Adipocyte (in vitro differentiated cells): ENCODE measurements at regions not wholly inside any gene's neighbourhood (a gene's known extent, or its start where the extent isn't known, plus 50 kb on each side); places are given as distances from the start of the nearest gene placed in this dataset.

Experiments
- DNase-seq: peaks from one replicate; pipeline ENCODE4 v3.0.0-alpha.2; 2015; ENCODE audit warnings: low read depth
- H3K27me3 ChIP-seq: replicated peaks from 2 replicates; pipeline ENCODE4 v1.7.0; 2013; ENCODE audit warnings: mild to moderate bottlenecking, low read length, moderate library complexity; ENCODE audit not compliant: control insufficient read depth, insufficient read depth
- H3K36me3 ChIP-seq: 2 replicates; pipeline ENCODE4 v1.7.0; 2013; ENCODE audit warnings: low read length, mild to moderate bottlenecking, moderate library complexity; ENCODE audit not compliant: control insufficient read depth, insufficient read depth, severe bottlenecking
- H3K4me1 ChIP-seq: 2 replicates; pipeline ENCODE4 v1.7.0; 2013; ENCODE audit warnings: mild to moderate bottlenecking, low read length, moderate library complexity; ENCODE audit not compliant: control insufficient read depth, insufficient read depth
- H3K4me3 ChIP-seq: 2 replicates; pipeline ENCODE4 v1.7.0; 2013; ENCODE audit warnings: mild to moderate bottlenecking, low read length, moderate library complexity
- H3K9ac ChIP-seq: 2 replicates; pipeline ENCODE4 v1.7.0; 2013; ENCODE audit warnings: mild to moderate bottlenecking, low read length, moderate library complexity
- H3K9me3 ChIP-seq: 2 replicates; pipeline ENCODE4 v1.7.0; 2013; ENCODE audit warnings: mild to moderate bottlenecking, low read length, moderate library complexity; ENCODE audit not compliant: control insufficient read depth

DNA sequence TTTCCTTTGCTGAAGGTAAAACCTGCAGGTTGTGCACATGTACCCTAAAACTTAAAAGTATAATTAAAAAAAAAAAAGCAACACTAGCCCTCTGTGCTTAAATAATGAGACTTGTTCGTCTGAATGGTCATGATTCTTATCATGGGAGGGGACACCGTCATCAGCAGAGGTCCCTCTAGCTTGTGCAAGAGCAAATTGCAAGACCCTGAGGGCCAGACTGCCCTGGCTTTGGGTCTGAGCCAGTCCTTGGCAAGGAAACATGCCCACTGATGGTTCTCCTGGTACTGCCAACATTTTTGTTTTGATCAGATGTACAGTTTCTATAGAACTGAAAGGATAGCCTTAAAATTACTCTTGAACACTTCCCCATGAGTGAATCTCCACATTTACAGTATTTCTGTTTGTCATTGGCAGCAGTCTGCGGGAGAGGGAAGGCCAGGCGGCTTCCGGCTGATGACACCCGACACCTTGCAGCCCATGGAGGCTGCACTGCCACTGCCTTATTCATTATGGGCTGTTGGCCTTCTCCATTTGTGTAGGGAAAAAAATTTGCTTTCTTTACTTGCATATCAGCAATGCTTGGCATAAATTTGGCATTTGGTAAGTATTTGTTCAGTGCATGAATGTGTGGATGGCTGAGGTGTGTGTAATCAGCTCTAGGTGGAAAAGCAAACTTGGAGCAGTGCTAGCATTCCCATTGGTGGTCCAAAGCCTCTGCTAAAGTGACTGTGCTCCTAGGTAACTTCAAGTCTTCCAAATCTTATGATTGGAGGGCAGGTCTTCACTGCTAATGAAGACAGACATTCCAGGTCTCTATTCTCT lies 161.6 kb upstream of the ALKAL2 start:
- no peak for DNase-seq
- Histone ChIP-seq H3K9me3 (no peaks in the 10 kb centered on the region), H3K9ac (no peak overlapping the region), H3K4me1 (no peaks in the 10 kb centered on the region), H3K36me3 (no peaks in the 10 kb centered on the region), H3K4me3 (no peak overlapping the region), H3K27me3 (peaks cover 6% of the 10 kb centered on the region)

GRCh38 chr2:447902-448665 lies 160.2 kb upstream of the ALKAL2 start:
- no peaks in the 10 kb centered on the region for H3K9me3 ChIP-seq
- no peaks in the 10 kb centered on the region for H3K36me3 ChIP-seq
- no peak overlapping the region for H3K9ac ChIP-seq
- H3K4me1 ChIP-seq: no peaks in the 10 kb centered on the region
- DNase-seq: no peak
- H3K4me3 ChIP-seq: no peak overlapping the region
- H3K27me3 ChIP-seq: peaks cover 6% of the 10 kb centered on the region

- H3K36me3 ChIP-seq: no peaks in the 10 kb centered on the region
- no peak overlapping the region for H3K4me3 ChIP-seq
- H3K27me3 ChIP-seq: peaks cover 6% of the 10 kb centered on the region
- no peaks in the 10 kb centered on the region for H3K4me1 ChIP-seq
- no peaks in the 10 kb centered on the region for H3K9me3 ChIP-seq
- DNase-seq: no peak
- no peak overlapping the region for H3K9ac ChIP-seq
Observed at GRCh38 chr2:446963-447530, 159.2 kb upstream of the ALKAL2 start.

GRCh38 chr2:446303-446874 lies 158.5 kb upstream of the ALKAL2 start:
- Histone ChIP-seq H3K4me1 (no peaks in the 10 kb centered on the region), H3K4me3 (no peak overlapping the region)
- no peak for DNase-seq

GRCh38 chr2:445896-446295 lies 158.0 kb upstream of the ALKAL2 start:
- H3K4me3 ChIP-seq: no peak overlapping the region

More at GRCh38 chr2:446303-446874, 158.5 kb upstream of the ALKAL2 start:
- H3K36me3 ChIP-seq: no peaks in the 10 kb centered on the region
- H3K9ac ChIP-seq: no peak overlapping the region
- no peaks in the 10 kb centered on the region for H3K9me3 ChIP-seq
- H3K27me3 ChIP-seq: peaks cover 6% of the 10 kb centered on the region

GRCh38 chr2:444937-445884 lies 157.3 kb upstream of the ALKAL2 start:
- H3K9ac ChIP-seq: no peak overlapping the region

More at GRCh38 chr2:445896-446295, 158.0 kb upstream of the ALKAL2 start:
- H3K27me3 ChIP-seq: peaks cover 6% of the 10 kb centered on the region
- no peak for DNase-seq
- H3K36me3 ChIP-seq: no peaks in the 10 kb centered on the region
- no peaks in the 10 kb centered on the region for H3K4me1 ChIP-seq
- no peak overlapping the region for H3K9ac ChIP-seq
- H3K9me3 ChIP-seq: no peaks in the 10 kb centered on the region

GRCh38 chr2:443741-444140 lies 155.8 kb upstream of the ALKAL2 start:
- no peaks in the 10 kb centered on the region for H3K4me1 ChIP-seq
- peaks cover 6% of the 10 kb centered on the region for H3K27me3 ChIP-seq
- no peaks in the 10 kb centered on the region for H3K9me3 ChIP-seq
- no peak overlapping the region for H3K4me3 ChIP-seq
- no peak overlapping the region for H3K9ac ChIP-seq
- DNase-seq: no peak
- H3K36me3 ChIP-seq: no peaks in the 10 kb centered on the region

More at GRCh38 chr2:444937-445884, 157.3 kb upstream of the ALKAL2 start:
- DNase-seq: no peak
- H3K9me3 ChIP-seq: no peaks in the 10 kb centered on the region
- no peaks in the 10 kb centered on the region for H3K4me1 ChIP-seq
- H3K4me3 ChIP-seq: no peak overlapping the region
- H3K36me3 ChIP-seq: no peaks in the 10 kb centered on the region
- peaks cover 6% of the 10 kb centered on the region for H3K27me3 ChIP-seq

- no peaks in the 10 kb centered on the region for H3K4me1 ChIP-seq
- H3K27me3 ChIP-seq: peaks cover under 1% of the 10 kb centered on the region
- no peak overlapping the region for H3K9ac ChIP-seq
- no peaks in the 10 kb centered on the region for H3K36me3 ChIP-seq
- DNase-seq: no peak
- no peak overlapping the region for H3K4me3 ChIP-seq
- H3K9me3 ChIP-seq: no peaks in the 10 kb centered on the region
Observed at GRCh38 chr2:443216-443615, 155.3 kb upstream of the ALKAL2 start.

DNA sequence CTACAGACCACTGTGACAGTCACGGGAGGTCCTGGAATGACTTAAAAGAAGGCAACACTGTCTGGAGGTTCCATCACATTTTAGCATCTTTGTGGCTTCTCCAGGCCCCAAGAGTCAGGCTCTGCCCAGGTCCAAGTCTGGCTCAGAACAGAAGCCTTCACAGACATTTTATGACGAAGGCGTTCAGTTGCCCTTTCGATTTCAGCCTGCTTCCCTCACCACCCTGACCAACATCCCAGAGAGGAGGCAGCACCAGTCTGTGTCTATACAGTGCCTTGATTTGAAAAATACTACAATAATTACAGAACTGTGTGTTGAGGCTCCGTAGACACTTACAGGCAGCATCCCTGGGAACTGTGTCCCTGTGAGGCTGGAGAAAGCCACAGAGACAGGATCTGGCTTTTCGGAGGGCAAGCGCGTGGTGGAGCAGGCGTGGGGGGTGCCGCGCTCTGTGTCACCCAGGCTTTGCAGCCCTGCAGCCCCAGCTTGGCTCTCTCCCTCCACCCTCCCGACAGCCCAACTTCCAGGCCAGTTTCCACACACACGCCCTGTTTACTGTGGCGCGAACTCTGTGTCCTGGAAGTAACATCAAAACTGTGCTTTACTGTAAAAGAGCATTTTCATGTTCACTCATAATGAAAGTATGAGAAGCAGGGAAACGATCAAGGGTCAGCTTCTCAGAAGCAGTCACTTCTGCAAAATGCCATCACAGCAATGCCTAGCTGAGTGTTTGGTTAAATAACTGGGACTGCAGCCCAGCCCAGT lies 153.5 kb upstream of the ALKAL2 start:
- DNase-seq: no peak
- no peak overlapping the region for H3K4me3 ChIP-seq

DNA sequence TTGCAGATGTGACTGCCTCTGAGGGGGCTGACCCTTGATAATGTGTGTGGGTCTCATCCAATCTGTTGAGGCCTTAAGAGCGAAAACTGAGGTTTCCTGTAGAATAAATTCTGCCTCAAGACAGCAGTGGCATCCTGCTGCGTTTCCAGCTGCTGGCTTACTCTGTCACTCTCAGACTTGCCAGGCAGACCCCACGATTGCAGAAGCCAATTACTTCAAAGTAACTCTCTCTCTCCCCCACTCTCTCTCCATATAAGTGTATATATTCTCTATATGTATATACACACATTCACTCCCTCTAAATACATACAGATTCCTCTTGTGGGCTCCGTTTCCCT lies 152.5 kb upstream of the ALKAL2 start:
- no peak overlapping the region for H3K4me3 ChIP-seq
- no peaks in the 10 kb centered on the region for H3K4me1 ChIP-seq
- H3K27me3 ChIP-seq: no peaks in the 10 kb centered on the region
- DNase-seq: no peak
- no peaks in the 10 kb centered on the region for H3K36me3 ChIP-seq
- no peak overlapping the region for H3K9ac ChIP-seq
- H3K9me3 ChIP-seq: no peaks in the 10 kb centered on the region

More for the DNA sequence above, 153.5 kb upstream of the ALKAL2 start:
- H3K27me3 ChIP-seq: no peaks in the 10 kb centered on the region
- no peaks in the 10 kb centered on the region for H3K9me3 ChIP-seq
- no peaks in the 10 kb centered on the region for H3K4me1 ChIP-seq
- H3K36me3 ChIP-seq: no peaks in the 10 kb centered on the region
- no peak overlapping the region for H3K9ac ChIP-seq
